ENCODE measurements at regions not wholly inside any gene's neighbourhood (a gene's known extent, or its start where the extent isn't known, plus 50 kb on each side); places are given as distances from the start of the nearest gene placed in this dataset.

DNA sequence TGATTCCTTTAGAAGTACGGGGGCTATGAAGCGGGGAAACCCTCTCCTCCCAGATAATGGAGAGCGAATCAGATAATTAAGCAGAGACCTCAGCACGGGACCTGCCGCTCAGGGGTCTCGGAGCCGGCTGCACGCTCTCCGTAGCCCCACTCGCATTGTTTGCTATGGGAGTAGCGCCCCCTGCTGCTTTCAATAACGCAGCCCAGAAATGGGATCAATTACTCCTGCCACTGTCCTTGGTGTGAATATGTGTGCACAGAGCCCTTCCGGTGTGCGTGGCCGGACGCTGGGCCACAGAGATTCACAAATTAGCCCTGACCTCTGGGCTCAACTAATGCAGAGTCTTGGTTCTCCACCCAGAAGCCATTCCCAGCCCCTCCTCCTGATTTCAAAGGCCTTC lies 76.4 kb upstream of the TMEM132C start:
- peak; percentile 74 for DNase-seq

DNA sequence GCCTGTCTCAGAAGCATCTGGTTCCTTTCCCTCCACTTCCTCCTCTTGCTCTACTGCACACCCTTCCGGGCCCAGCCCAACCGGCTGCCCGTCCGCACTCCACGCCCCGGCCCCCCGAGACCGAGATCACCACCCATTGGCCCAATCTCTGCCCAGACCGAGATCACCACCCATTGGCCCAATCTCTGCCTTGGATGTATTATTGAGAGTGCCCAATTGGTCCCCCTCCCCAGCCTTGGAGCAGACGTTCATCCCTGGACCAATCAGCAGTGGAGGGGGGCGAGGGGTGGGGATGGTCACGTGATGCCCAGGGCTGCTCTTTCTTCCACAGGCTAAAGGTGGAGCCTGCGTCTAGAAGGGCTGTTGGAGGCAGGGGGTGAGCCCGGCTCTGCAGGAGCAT lies 75.6 kb upstream of the TMEM132C start:
- DNase-seq: no peak

DNA sequence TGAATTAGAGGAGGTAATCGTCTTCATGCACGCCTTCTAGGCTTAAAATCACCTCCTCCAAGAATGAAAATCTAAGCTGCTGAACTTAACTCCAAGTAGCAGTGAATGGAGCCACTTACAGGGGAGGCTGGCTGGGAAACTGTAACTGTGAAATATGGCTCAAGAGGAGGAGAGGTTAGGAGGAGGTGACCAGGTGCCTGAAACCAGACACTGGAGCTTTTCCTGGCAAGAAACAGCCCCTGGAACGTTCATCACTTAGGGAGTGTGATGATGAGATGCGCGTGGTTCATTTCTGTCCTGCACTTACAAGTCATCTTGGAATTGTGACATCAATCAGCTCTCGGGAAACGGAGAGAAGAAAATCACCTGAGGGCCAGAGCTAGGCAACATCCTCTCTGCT lies 62.3 kb upstream of the TMEM132C start:
- DNase-seq: no peak

DNA sequence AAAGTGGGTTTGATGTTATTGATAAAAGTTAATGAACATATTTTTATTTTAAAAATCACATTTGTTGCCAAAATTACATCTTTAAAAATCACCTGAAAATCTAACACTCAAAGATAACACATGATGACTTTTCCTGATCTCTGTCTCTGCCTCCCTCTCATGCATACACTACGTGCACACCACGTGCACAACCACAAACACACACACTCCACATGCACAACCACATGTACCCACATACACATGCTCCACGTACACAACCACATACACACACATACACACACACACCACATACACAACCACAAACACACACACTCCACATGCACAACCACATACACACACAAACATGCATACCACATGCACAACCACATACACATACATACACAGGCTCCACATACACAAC lies 61.8 kb upstream of the TMEM132C start:
- no peak for DNase-seq

DNA sequence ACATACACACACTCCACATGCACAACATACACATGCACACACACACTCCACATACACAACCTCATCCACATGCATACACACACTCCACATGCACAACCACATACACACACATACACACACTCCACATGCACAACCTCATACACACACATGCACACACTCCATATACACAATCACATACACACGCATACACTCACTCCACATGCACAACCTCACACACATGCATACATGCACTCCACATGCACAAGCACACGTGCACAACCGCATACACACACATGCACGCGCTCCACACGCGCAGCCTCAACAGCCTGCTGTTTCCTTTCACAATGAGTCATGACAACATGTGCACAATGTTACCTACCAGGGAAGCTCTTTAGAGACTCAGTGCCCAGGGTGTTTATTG lies 61.2 kb upstream of the TMEM132C start:
- DNase-seq: no peak
